ENCODE measurements at regions not wholly inside any gene's neighbourhood (a gene's known extent, or its start where the extent isn't known, plus 50 kb on each side); places are given as distances from the start of the nearest gene placed in this dataset.

GRCh38 chr13:92938486-92939020 is 288.1 kb upstream of the GPC6 start:
- no peak for DNase-seq

DNA sequence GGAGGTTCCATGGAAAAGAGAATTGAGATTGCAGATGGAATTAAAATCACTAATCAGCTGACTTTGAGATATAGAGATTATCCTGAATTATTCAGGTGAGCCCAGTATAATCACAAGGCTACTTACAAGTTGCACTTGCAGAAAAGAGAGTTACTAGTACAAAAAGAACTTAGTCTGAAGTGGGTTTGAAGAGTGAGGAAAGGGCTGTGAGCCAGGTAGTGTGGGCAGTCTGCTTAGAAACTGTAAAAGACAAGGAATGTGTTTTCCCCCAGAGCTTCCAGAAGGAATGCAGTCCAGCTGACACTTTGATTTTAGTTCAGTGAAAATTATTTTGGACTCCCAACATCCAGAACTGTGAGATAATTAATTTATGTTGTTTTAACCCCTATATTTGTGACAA is 285.4 kb upstream of the GPC6 start:
- DNase-seq: no peak

DNA sequence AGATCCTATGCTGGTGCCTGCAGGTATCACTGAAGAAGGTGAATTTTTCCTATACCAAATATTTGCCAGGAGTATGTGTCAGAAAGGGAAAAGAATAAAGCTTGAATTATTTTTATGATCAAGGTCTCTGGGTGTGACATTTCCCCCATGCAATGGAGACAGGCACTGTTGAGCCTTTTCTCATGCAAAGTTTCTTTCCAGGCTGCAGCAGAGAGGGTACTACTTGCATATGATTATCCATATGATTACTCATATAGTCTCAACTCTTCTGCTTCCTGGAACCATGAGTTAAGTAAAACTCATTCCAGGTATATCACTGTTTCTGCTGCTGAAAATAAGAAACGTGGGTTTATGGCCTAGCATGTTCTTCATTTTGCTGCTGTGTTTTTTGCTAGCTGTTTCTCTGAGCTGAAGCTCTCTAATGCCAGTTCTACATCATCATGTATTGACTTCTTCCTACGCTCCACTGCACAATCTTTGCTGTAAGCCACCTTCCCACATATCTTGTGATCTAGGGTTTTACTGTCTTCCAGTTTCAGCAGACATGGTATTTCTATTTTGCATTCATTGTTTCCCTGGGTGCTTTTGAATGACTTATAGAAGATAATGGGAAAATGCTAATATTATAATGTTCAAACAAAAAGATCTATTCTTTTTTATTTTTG is 278.7 kb upstream of the GPC6 start:
- peak in 4 of 56 donors; percentile 0 to 8 (median 2) for DNase-seq

DNA sequence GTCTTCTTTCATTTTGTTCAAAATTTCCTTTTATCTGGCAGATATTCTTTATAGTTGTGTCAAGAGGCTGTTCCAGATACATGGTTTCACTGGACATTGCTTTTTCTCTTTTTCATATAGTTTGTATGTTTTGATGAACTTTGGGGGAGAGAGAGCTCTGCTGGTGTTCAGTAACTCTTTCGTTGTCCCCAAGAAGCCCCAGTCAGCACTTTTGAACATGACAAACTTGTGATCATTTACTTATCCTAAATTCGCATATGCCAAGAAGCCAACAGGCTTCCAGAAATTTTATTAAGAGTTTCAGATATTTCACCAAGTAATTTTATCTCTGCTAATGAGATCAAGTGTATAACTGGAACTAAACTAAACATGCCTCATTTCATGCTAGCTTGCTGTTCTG is 275.8 kb upstream of the GPC6 start:
- DNase-seq: no peak

DNA sequence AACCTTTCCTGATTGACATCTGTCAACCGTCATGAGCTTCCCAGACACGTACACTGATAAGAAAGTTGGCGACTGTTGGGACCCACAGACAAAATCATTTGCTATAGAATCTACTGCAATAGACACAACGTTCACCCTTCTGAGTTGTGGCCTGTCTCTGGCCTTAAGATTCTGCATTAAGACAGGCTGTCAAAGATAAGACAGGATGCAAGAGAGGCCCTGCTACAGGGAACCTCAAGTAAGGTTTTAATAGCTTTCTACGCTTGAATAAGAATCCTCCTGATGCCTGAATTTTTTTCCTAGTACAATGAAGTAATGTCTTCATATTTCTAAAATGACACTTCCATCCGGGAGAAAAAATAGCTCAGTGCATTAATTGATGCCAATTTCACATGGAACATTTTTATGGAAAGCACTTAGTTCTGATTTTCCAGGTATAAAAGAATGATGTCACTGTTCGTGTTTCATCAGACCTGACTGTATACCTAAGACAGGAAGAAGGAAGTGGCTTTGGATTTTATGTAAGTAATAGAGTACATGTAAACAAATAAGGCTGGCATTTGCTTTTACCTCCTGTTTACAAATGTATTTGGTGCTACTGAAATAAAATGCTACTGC is 275.2 kb upstream of the GPC6 start:
- DNase-seq: no peak

DNA sequence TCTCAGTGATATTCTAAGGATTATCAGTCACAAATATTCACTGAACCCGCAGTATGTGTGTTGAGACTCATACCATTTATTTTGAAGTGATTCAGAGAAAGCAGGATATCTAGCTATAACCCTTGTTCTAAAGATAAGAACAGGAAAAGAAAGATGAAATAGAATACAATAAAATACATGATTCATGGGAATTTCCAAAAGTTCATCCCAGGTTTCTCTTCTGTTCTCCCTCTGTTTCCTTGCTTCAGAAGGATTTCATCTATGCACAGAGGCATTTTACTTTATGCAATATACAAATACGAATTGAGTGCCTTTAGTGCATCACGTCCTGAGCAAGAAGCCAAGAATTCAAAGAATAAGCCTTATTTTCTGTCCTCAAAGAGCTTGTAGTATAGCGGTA is 274.4 kb upstream of the GPC6 start:
- no peak for DNase-seq

- DNase-seq: no peak
These were observed 271.9 kb upstream of the GPC6 start for GRCh38 chr13:92954746-92955145.

- no peak for DNase-seq
These were observed 266.8 kb upstream of the GPC6 start for GRCh38 chr13:92959790-92960189.

DNA sequence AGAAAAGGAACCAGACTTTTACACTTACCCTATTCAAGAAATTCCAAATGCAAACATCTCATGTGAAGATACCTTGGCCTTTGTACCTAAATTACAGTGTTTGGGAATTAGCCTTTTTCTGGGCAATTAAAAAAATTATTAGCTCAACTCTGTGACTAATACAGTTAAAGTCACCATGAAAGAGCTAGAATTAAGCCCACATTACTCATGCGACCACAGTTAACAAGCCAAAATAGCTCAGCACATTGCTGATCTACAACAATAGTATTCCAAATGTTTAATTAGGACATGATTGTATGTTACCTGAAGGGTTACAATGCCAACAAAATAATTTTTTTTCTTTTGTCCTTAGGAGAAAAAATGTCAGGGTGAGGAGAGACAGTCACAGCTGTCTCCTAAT is 263.6 kb upstream of the GPC6 start:
- DNase-seq: no peak

GRCh38 chr13:92966341-92966740 is 260.3 kb upstream of the GPC6 start:
- DNase-seq: no peak

DNA sequence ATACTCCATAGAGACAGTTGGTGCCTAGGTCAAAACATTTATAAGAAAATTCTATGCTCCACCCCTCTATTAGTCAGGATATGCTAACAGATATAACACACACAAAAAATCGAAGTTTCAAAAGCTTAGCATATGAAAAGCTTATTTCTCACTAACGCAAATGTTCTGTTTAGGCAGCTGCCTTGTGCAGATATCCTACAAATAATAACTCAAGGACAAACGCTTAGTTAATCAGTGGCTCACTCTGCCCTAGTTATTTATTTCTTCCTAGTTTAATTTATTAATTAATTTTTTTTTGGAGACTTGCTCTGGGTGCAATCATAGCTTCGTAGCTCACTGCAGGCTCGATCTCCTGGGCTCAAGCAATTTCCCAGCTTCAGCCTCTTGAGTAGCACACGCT is 259.7 kb upstream of the GPC6 start:
- no peak for DNase-seq

DNA sequence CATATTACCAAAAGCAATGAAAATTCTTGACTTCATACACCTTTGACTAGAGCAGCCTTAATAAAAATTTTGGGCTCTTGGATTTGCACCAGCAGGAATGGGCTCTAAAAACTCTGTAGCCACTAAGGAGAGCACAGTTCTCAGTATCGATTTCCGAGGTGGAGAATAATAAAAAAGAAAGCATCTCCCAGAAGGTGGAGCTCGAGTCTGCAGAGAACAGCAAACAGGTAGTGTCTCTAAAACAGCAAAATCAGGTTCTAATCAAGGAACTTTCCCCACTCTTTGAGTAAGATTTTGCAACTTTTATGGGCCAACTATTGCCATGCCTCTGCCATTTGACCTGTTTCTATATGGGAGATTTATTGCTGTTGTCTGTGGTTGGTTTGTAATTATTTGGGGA is 258.7 kb upstream of the GPC6 start:
- DNase-seq: no peak

DNA sequence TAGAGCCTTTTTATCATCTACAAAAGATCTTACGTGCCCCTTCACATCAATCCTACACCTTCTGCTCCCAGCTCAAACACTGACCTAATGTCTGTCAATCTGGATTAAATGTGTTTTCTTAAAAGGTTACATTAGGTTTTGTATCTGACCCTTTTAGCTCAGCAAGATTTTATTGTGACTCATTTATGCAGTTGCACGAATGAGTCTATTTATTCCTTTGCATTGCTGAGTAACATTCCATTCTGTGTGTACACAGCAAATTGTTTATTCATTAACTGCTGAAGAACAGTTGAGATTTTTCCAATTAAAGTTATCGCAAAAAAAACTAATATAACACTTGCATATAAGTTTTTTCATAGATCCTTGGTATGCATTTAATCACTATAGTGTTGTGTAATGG is 253.9 kb upstream of the GPC6 start:
- no peak for DNase-seq

- DNase-seq: no peak
These were observed 251.6 kb upstream of the GPC6 start for GRCh38 chr13:92974905-92975429.

GRCh38 chr13:92976657-92977056 is 249.9 kb upstream of the GPC6 start:
- no peak for DNase-seq

- DNase-seq: no peak
These were observed 242.5 kb upstream of the GPC6 start for GRCh38 chr13:92984151-92984550.

DNA sequence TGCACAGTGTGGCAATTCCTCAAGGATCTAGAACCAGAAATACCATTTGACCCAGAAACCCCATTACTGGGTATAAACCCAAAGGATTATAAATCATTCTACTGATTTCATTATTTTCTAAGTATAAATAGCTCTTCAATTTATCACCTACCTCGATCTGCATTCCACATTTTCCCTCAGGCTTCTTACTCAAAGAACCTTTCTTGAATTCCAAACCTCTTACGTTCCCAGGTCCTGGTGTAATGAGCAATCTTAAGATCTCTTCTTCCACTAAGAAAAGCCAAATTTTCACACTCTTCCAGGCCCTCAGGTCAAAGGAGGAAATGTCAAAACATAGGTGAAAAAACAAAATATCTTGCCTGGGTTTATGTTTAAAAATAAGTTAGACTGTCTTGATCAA is 237.3 kb upstream of the GPC6 start:
- no peak for DNase-seq

GRCh38 chr13:92991692-92992091 is 234.9 kb upstream of the GPC6 start:
- DNase-seq: no peak

- DNase-seq: no peak
These were observed 232.6 kb upstream of the GPC6 start for GRCh38 chr13:92994056-92994455.

DNA sequence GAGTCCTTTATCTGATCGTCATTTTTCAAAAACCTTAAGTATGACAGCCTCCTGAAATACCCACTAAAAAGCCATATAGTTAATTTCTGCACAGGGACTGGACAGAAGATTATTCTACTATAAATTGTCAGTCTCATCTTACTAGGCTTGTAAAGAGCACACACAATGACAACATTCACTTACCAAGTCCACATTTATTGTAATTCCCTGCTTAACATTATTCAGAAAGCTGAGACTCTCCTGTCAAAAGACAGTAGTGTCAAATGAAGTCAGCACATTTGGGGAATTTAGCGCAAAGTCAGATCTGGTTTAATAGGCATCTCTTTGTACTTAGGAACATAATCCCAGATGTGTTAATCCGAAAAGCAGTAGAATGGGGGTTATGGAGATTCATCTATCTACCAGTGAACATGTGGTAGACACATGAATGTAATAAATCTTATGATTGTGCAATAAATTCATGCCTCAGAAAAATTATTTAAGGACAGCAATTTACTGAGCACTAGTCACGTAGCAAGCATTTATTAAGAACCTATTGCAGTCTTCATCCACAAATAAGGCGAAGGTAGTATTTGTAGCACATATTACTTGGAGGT is 224.6 kb upstream of the GPC6 start:
- no peak for DNase-seq

DNA sequence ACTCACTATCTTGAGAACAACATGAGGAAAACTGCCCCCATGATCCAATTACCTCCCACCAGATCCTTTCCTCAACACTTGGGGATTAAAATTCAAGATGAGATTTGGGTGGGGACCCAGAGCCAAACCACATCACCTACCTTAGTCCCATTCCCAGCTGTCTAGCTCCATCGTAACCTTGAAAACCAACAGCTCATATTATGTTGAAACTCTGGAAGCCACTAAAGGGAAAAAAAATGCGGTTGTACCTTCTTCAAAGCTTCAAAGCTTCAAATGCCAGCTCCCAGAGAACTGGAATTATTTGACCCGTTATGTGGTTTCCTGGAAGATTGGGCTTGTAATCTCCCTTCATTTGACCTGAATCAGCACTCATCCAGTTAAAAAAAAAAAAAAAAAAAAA is 223.1 kb upstream of the GPC6 start:
- DNase-seq: no peak

DNA sequence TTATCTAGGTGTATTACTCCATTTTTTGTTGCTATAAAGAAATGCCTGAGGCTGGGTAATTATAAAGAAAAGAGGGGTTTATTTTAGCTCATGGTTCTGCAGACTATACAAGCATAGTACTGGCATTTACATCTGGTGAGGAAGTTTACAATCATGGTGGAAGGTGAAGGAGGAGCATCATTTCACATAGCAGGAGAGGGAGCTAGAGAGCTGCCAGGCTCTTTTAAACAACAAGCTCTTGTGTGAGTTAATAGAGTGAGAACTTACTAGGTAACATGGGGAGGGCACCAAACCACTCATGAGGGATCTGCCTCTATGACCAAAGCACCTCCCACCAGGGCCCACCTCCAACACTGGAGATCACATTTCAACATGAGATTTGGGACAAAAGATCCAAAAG is 221.7 kb upstream of the GPC6 start:
- no peak for DNase-seq

DNA sequence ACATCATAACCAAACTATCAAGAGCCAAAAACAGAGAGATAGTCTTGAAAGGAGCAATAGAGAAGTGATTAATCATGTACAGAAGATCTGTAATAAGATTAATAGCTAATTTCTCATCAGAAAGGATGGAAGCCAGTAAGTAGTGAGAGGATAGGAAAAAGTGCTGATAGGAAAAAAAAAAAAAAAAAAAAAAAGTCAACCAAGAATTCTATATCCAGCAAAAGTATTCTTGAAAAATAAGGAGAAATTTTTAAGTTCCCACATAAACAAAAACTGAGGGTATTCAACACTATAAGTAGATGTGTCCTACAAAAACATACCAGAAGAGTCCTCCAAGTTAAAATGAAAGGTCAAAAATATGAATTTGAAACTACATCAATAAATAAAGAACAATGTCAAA is 218.7 kb upstream of the GPC6 start:
- no peak for DNase-seq
